Stimulated activated CD8-positive, alpha-beta memory T cell treated with anti-CD3 and anti-CD28 coated beads, Interleukin-7, amount 100 ng/mL, for 48 hours (primary cell): ENCODE measurements at regions not wholly inside any gene's neighbourhood (a gene's known extent, or its start where the extent isn't known, plus 50 kb on each side); places are given as distances from the start of the nearest gene placed in this dataset.

Experiments
- DNase-seq, 2 donors: peaks; one replicate each; pipeline ENCODE4 v3.0.0-alpha.2; 2020; ENCODE audit warnings: low read depth in 1 of 2; ENCODE audit errors: extremely low read depth in 1 of 2

GRCh38 chr2:220036431-220036830, 409.0 kb downstream of the SLC4A3 start:
- DNase-seq, result no peak

- no peak for DNase-seq
Observed at GRCh38 chr2:220040346-220040745, 412.9 kb downstream of the SLC4A3 start.

GRCh38 chr2:220041447-220041846, 414.0 kb downstream of the SLC4A3 start:
- DNase-seq, result no peak

DNA sequence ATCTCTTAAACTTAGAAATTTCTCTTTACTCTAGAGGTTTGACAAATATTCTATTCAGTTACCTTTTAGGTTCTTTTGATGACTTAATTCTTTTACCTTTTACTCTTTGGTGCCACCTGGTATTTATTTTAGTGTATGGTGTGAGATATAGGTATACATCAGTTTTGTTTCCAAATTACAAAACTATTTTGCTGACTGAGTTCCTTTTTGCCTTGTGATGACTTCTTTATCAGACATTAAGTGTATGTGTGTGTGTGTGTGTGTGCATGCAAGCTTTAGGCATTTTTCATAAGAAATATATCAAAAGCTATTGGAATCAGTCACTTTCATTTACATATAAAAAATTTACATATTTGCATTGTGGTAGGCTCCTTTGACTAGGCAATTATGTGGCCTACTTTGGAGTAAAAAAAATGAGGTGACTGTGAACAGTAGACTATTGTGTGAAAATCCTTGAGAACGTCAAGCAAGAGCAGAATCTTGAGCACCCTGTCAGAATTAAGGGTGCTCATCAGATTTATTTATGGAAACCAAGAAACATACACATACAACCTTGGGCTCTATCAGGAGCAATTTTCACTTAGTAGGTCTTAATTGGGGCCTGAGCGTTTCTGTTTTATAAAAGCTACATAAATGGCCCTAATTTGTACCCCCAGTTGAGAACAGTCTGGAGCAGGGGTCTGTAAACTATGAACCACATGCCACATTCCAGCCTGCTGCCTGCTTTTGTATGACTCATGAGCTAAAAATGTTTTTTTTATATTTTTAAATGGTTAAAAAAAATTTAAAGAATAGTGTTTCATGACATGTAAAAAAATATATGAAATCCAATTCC, 415.9 kb downstream of the SLC4A3 start:
- DNase-seq, result no peak

DNA sequence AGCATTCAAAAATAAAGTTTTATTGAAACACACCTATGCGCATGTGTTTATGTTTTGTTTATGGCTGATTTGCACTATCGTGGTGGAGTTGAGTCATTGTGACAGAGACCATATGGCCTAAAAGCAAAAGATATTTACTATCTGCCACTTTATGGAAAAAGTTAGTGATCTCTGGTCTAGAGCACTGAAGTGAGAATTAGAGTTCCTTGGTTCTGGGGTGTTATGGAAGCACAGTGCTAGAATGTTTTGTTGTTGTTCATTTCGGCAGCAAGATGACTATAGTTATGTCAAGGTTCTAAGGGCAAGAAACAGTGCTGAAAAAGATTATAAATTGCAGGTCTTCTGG, 416.5 kb downstream of the SLC4A3 start:
- DNase-seq, result no peak

DNA sequence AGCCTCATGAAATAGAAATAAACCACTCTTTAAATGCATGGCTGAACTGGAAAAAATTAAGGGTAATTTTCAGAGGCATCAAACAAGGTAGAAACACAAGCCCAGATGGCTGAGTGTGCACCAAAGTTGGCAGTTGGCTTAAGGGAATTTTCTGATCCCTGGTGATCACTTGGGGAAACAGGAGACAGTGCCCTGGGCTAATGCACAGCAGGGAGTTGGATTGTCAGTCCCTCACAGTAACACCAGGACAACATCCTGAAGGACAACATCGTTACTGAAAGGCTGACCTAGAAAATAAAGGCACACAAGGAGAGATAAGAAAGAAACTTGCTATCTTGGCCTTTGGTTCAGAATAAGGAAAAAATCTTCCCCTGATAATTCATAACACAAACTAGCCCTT, 417.0 kb downstream of the SLC4A3 start:
- no peak for DNase-seq

GRCh38 chr2:220046507-220046906, 419.1 kb downstream of the SLC4A3 start:
- DNase-seq, result no peak

- DNase-seq, result no peak
Observed at GRCh38 chr2:220051716-220052115, 424.3 kb downstream of the SLC4A3 start.

- DNase-seq, result no peak
Observed at GRCh38 chr2:220053919-220054318, 426.5 kb downstream of the SLC4A3 start.

- no peak for DNase-seq
Observed at GRCh38 chr2:220057391-220057790, 430.0 kb downstream of the SLC4A3 start.

GRCh38 chr2:220057916-220058315, 430.5 kb downstream of the SLC4A3 start:
- no peak for DNase-seq

DNA sequence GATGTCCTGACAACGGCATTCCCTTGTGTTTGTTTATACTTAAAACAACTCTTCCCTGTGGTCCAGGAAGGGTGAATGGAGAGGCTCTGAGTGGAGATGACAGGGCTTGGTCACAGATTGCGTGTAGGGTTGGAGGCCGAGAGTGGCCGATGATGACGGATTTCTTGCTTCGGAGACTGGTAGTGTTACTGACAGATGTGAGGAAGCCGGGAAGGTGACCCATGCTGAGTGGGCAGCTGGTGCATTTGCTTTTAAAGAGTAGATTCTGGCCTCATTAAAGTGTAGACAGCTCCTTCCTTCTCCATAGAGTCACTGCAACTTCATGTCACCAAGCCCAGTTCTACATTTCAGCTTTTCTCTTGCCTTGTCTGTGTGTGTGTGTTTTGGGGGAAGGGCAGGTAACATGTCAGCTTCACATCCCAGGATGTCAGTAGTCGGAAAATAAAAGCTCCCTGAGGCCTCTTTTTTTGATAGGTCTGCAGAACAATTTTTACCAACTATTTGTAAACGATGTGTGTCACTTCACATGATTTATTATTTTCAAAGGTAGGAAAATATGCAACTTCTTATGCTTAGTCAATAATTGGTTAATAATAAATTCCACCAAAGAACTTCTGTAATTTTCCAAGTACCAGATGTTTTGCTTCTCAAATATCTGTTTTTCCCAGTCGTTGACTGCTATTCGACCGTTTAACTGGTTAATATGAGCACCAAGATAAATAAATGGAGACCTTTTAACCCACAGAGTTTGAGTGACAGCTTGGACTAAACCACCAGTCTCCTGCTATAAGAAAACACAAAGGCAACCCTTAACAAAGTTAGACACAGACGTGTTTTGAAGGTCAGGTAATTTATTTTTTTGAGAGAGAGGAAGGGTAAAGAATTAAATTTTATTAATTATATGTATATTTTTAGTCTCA, 436.9 kb downstream of the SLC4A3 start:
- no peak for DNase-seq

GRCh38 chr2:220065581-220065980, 438.2 kb downstream of the SLC4A3 start:
- DNase-seq, result no peak

DNA sequence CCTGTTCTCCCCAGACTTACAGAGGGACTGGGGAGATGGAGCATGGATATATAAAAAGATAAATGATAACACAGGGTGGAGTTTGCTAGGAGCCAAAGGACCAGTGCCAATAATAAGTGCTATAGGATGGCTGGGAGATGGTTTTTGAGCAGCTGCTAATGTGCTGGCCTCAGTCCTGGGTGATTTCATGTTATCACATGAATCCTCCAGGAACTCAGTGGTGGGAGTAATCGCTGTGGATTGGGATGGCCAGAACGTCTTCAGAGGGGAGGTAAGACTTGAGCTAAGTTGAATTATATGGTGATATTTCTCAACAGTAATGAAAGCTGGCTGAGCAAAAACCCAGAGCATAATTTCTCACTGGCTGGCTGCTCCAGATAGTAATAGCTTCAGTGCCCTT, 441.4 kb downstream of the SLC4A3 start:
- DNase-seq, result no peak

GRCh38 chr2:220070349-220070748, 442.9 kb downstream of the SLC4A3 start:
- DNase-seq, result no peak

DNA sequence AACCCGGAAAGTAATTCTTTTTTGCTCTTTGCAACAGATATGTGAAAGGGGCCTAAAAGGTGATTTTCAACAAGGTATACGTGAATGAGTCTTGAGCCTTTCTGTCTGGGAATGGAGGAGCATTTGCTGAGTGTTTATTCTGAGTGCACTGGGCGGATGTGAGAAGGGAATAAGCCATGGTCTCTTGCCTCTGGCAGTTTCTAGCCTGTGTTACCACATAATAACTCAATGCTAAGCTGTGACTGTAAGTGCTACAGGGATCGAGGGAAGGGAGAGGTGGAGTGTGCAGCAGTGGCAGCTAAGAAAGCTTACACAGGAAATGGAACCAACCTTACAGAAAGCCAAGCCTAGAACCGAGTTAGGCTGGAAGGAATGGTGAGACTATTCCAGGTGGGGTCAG, 444.3 kb downstream of the SLC4A3 start:
- DNase-seq, result no peak

DNA sequence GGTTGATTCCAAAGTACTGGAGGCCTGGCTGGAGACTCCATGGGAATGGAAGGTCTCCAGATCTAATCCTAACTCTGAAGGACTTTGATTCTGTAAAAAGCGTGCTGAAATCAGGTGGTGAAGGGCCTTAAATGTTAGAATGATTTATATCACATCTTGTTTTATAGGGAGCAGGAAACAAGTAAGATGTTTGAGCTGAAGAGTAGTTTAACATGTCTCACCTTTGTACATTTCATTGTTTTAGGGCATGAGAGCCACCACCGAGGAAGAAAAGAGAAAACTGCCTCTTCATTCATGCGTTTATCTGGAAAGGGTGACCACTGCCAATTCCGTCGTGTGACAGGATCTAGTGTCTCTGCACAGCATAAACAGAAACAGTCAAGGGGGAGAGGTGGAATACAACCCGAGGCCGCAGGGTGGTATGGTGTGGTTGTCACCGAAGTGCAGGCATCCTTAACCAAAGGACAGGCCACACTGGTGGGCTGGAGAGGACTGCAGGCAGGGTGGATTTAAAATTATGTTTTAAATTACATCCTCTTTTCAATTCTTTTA, 445.3 kb downstream of the SLC4A3 start:
- DNase-seq, result no peak

GRCh38 chr2:220075835-220076234, 448.4 kb downstream of the SLC4A3 start:
- DNase-seq, result no peak

DNA sequence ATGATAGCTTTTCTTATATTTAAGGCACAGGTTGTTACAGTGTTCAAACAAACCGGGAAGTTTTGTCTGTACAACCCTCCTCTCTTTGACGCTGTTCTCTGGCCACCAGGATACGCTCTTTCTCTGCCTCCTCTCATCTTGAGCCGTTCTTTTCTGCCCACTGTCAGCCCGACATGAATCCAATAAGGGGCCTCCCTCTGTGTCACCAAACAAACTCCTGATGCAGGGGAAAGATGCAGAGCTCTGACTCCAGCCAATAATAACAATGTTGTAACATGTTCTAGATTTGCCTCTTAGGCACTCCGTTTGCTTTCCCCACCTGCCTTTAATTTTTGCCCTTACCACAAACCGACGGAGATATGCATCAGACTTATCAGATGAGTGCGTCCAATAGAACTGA, 449.3 kb downstream of the SLC4A3 start:
- no peak for DNase-seq

GRCh38 chr2:220077488-220077887, 450.1 kb downstream of the SLC4A3 start:
- DNase-seq, result no peak

- DNase-seq, result no peak
Observed at GRCh38 chr2:220078439-220078838, 451.0 kb downstream of the SLC4A3 start.

- DNase-seq, result no peak
Observed at GRCh38 chr2:220079595-220079994, 452.2 kb downstream of the SLC4A3 start.
